HG03045 (cell line): ENCODE measurements at regions not wholly inside any gene's neighbourhood (a gene's known extent, or its start where the extent isn't known, plus 50 kb on each side); places are given as distances from the start of the nearest gene placed in this dataset.
A peak's percentile ranks its signal among the peaks of the same experiment; 100 is the strongest.
"Not testable (repeated sequence)": the region's sequence is repeated elsewhere in the genome, so short reads cannot be mapped to it uniquely, and the experiment has no call there.

Experiments used
- ATAC-seq: cut with Tn5 transposase; IDR thresholded peaks from one replicate; pipeline ENCODE4 v1.9.1; 2021; ENCODE audit warnings: mild to moderate bottlenecking, moderate library complexity; ENCODE audit not compliant: unreplicated experiment

DNA sequence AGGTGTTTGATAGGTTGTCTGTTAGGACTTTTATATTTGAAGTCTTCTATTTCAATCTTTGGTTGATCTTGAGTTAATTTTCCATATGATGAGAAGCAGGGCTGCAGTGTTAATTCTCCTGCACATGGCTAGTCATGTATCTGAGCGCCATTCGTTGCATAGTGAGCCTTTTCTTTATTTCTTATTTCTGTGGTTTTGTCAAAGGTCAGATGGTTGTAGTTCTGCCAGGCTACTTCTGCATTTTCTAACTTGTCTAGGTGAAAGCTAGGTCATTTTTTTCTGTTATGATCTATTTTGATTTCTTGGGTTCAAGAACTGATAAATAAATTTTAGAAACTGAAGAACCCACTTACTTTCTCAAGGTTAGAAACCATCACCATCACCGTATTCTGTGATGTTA lies 56.7 kb downstream of the CCDC74A start:
- no peak for ATAC-seq

GRCh38 chr2:131584940-131585339 lies 57.3 kb downstream of the CCDC74A start:
- peak; percentile 56 for ATAC-seq

- ATAC-seq, result peak; percentile 59
Observed at GRCh38 chr2:131588152-131588873, 60.6 kb downstream of the CCDC74A start.

DNA sequence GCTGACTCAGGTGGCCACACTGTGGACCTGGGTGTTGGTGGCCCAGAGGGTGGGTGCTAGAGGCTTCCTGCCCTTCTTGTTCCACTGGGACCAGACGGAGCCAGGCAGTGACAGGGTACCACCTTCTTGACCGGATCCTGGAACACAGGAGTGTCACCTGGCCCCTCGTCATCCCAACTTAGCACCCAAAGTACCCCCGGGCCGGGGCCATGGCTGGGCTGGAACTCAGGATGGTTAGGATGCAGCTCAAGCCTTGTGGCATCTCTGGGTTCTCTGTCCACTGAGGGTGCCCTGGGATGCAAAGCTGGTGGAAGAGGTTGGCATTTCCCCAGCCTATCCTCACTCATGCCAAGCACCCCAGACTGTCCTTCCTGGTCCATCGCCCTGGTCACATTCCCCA lies 61.4 kb downstream of the CCDC74A start:
- ATAC-seq, result not testable (repeated sequence)

GRCh38 chr2:131590366-131590765 lies 62.7 kb downstream of the CCDC74A start:
- no peak for ATAC-seq

GRCh38 chr2:131590896-131591295 lies 63.2 kb downstream of the CCDC74A start:
- no peak for ATAC-seq

- not testable (repeated sequence) for ATAC-seq
Observed at GRCh38 chr2:131596561-131596960, 68.9 kb downstream of the CCDC74A start.

DNA sequence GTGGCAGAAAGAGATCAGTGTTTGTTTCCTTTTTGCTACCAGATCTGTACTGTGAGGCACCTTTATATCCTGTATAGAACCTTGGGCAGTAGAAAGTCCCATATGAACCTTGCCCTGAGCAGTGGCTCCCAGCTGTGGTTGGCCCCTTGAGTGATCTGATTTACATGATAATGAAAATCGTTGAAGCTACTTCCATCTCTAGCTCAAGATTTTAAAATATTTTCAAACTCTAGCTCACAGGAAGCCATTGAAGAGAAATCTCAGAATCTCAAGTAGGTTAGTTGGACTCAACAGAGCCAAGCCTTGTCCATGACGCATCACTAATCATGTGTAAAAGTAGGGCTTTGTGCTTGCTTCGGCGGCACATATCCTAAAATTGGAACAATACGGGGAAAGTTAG lies 74.8 kb downstream of the CCDC74A start:
- ATAC-seq, result not testable (repeated sequence)

GRCh38 chr2:131604652-131605051 lies 77.0 kb downstream of the CCDC74A start:
- ATAC-seq, result not testable (repeated sequence)

DNA sequence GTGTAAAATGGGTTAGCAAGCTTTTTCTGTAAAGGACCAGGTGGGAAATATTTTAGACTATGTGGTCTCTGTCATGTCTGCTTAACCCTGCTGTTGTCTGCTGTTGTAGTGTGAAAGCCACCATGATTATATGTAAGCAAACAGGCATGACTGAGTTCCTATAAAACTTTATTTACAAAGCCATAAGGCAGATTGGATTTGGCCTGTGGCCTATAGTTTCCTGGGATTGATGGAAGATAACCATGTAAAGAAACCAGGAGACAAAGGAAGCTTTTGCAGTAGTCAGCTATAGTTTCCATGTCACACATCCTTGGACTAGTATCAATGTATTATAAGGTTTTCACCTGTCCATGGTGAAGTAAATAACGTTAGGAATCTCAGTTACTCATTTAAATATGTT lies 78.7 kb downstream of the CCDC74A start:
- not testable (repeated sequence) for ATAC-seq

GRCh38 chr2:131607056-131607455 lies 79.4 kb downstream of the CCDC74A start:
- ATAC-seq, result not testable (repeated sequence)

DNA sequence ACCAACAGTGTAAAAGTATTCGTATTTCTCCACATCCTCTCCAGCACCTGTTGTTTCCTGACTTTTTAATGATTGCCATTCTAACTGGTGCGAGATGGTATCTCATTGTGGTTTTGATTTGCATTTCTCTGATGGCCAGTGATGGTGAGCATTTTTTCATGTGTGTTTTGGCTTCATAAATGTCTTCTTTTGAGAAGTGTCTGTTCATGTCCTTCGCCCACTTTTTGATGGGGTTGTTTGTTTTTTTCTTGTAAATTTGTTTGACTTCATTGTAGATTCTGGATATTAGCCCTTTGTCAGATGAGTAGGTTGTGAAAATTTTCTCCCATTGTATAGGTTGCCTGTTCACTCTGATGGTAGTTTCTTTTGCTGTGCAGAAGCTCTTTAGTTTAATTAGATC lies 86.9 kb downstream of the CCDC74A start:
- ATAC-seq, result not testable (repeated sequence)

DNA sequence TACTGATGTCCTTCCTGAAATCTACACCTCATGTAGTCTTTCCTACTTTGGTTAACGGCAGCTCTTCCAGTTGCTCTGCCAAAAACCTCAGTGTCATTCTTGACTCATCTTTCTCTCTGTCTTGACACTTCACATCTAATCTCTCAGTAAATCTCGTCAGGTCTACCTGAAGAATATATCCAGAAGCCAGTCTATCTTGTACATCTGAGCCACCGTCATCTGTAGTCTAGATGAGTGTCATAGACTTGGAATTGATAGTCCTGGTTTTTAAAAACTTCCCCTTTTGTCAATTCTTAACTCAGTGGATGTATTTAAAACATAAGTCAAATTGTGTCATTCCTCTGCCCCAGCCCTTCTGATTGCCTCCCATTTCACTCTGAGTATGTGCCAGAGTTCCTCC lies 90.6 kb downstream of the CCDC74A start:
- ATAC-seq, result not testable (repeated sequence)

GRCh38 chr2:131622874-131623273 lies 95.2 kb downstream of the CCDC74A start:
- not testable (repeated sequence) for ATAC-seq

GRCh38 chr2:131626011-131626410 lies 98.3 kb downstream of the CCDC74A start:
- ATAC-seq, result not testable (repeated sequence)

- ATAC-seq, result not testable (repeated sequence)
Observed at GRCh38 chr2:131626565-131626964, 98.9 kb downstream of the CCDC74A start.

- not testable (repeated sequence) for ATAC-seq
Observed at GRCh38 chr2:131627777-131628176, 100.1 kb downstream of the CCDC74A start.

GRCh38 chr2:131631648-131632047 lies 104.0 kb downstream of the CCDC74A start:
- ATAC-seq, result not testable (repeated sequence)

DNA sequence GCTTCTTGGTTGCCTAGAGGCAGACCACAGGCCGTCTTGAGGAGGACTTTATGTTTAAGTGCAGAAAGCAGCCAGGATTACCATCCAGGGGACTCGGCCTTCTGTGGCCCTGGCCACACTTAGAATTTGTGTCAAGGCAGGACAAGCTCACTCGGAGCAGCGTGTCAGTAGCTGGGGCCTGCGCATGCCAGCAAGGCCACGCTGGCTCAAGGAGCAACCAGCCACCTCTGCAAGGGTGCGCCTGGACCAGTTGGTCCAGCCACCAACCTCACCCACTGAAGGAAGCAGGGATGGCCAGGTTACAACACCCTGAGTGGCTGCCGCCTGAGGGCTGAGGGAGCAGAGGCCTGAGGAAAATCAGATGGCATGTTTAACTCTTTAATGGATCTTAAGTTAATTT lies 105.7 kb downstream of the CCDC74A start:
- ATAC-seq, result not testable (repeated sequence)

DNA sequence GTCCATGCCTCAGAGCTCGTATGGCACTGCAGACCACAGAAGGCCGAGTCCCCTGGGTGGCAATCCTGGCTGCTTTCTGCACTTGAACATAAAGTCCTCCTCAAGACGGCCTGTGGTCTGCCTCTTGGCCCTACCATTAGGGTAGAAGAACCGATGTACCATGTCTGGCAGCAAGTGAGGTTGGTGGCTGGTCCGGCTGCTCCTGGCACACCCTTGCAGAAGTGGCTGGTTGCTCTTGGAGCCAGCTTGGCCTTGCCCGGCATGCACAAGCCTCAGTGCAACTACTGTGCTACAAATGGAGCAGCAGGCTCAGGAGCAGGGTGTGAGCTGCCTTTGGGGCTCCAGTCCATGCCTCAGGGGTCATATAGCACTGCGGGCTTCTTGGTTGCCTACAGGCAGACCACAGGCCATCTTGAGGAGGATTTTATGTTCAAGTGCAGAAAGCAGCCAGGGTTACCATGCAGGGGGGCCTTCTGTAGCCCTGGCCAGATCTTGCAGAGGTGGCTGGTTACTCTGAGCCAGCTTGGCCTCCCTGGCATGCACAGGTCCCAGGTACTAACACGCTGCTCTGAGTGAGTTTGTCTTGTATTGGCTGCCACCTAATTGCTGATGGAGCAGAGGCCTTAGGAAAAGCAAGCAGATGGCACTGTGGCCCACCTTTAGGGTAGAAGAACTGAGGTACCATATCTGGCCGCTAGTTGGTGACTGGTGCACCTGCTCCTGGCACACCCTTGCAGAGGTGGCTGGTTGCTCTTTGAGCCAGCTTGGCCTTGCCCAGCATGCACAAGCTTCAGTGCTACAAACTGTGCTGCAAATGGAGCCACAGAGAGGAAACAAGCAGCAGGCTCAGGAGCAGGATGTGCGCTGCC lies 106.4 kb downstream of the CCDC74A start:
- not testable (repeated sequence) for ATAC-seq

DNA sequence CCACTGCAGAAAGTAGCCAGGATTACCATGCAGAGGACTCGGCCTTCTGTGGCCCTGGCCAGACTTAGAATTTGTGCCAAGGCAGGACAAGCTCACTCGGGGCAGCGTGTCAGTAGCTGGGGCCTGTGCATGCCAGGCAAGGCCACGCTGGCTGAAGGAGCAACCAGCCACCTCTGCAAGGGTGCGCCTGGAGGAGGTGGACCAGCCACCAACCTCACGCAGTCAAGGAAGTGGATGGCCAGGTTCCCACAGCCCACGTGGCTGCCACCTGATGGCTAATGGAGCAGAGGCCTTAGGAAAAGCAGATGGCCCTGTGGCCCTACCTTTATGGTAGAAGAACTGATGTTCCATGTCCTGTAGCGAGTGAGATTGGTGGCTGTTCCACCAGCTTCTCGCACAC lies 107.9 kb downstream of the CCDC74A start:
- no peak for ATAC-seq
